GM21515 (cell line): ENCODE measurements at regions not wholly inside any gene's neighbourhood (a gene's known extent, or its start where the extent isn't known, plus 50 kb on each side); places are given as distances from the start of the nearest gene placed in this dataset.
"Not testable (repeated sequence)": the region's sequence is repeated elsewhere in the genome, so short reads cannot be mapped to it uniquely, and the experiment has no call there.

Source experiments
- ATAC-seq: cut with Tn5 transposase; IDR thresholded peaks from one replicate; pipeline ENCODE4 v1.9.1; 2021; ENCODE audit not compliant: unreplicated experiment

GRCh38 chr7:82701949-82702348, 258.4 kb upstream of the CACNA2D1 start:
- ATAC-seq = no peak

- no peak for ATAC-seq
Measured at GRCh38 chr7:82700741-82701140, 257.2 kb upstream of the CACNA2D1 start.

- ATAC-seq = no peak
Measured at GRCh38 chr7:82699773-82700186, 256.2 kb upstream of the CACNA2D1 start.

GRCh38 chr7:82697897-82698296, 254.3 kb upstream of the CACNA2D1 start:
- no peak for ATAC-seq

GRCh38 chr7:82696631-82697030, 253.1 kb upstream of the CACNA2D1 start:
- no peak for ATAC-seq

- ATAC-seq = no peak
Measured at GRCh38 chr7:82694022-82694421, 250.4 kb upstream of the CACNA2D1 start.

- no peak for ATAC-seq
Measured at GRCh38 chr7:82690929-82691328, 247.4 kb upstream of the CACNA2D1 start.

- no peak for ATAC-seq
Measured at GRCh38 chr7:82685214-82685613, 241.6 kb upstream of the CACNA2D1 start.

- no peak for ATAC-seq
Measured at GRCh38 chr7:82678716-82679115, 235.1 kb upstream of the CACNA2D1 start.

GRCh38 chr7:82678259-82678658, 234.7 kb upstream of the CACNA2D1 start:
- ATAC-seq = no peak

GRCh38 chr7:82677493-82677892, 233.9 kb upstream of the CACNA2D1 start:
- no peak for ATAC-seq

- no peak for ATAC-seq
Measured at GRCh38 chr7:82676777-82677463, 233.3 kb upstream of the CACNA2D1 start.

GRCh38 chr7:82675396-82675795, 231.8 kb upstream of the CACNA2D1 start:
- no peak for ATAC-seq

GRCh38 chr7:82674268-82674667, 230.7 kb upstream of the CACNA2D1 start:
- no peak for ATAC-seq

GRCh38 chr7:82672078-82672477, 228.5 kb upstream of the CACNA2D1 start:
- ATAC-seq = no peak

GRCh38 chr7:82669141-82669540, 225.6 kb upstream of the CACNA2D1 start:
- no peak for ATAC-seq

- no peak for ATAC-seq
Measured at GRCh38 chr7:82668676-82669075, 225.1 kb upstream of the CACNA2D1 start.

- no peak for ATAC-seq
Measured at GRCh38 chr7:82665966-82666507, 222.5 kb upstream of the CACNA2D1 start.

- ATAC-seq = no peak
Measured at GRCh38 chr7:82655965-82656364, 212.4 kb upstream of the CACNA2D1 start.

GRCh38 chr7:82650095-82650494, 206.5 kb upstream of the CACNA2D1 start:
- ATAC-seq = not testable (repeated sequence)

GRCh38 chr7:82633592-82633991, 190.0 kb upstream of the CACNA2D1 start:
- no peak for ATAC-seq

- no peak for ATAC-seq
Measured at GRCh38 chr7:82631998-82632397, 188.4 kb upstream of the CACNA2D1 start.

- ATAC-seq = no peak
Measured at GRCh38 chr7:82629583-82629982, 186.0 kb upstream of the CACNA2D1 start.
